GM12875 (cell line): ENCODE measurements at regions not wholly inside any gene's neighbourhood (a gene's known extent, or its start where the extent isn't known, plus 50 kb on each side); places are given as distances from the start of the nearest gene placed in this dataset.
"Not testable (repeated sequence)": the region's sequence is repeated elsewhere in the genome, so short reads cannot be mapped to it uniquely, and the experiment has no call there.

Experiments
- H3K4me3 ChIP-seq: one replicate; pipeline ENCODE4 v1.5.1; 2011; ENCODE audit warnings: low read depth, low read length, control low read depth
- TF ChIP-seq, protein P1 (sequence below): IDR thresholded peaks from 2 replicates; pipeline ENCODE4 v1.5.1; 2011; ENCODE audit warnings: low read depth, mild to moderate bottlenecking, control low read depth, inconsistent platforms, low read length, moderate library complexity, borderline replicate concordance; ENCODE audit not compliant: insufficient read depth

GRCh38 chr2:167331636-167332232, 443.5 kb downstream of the XIRP2 start:
- no peak overlapping the region for H3K4me3 ChIP-seq
- TF ChIP-seq, protein P1, sequence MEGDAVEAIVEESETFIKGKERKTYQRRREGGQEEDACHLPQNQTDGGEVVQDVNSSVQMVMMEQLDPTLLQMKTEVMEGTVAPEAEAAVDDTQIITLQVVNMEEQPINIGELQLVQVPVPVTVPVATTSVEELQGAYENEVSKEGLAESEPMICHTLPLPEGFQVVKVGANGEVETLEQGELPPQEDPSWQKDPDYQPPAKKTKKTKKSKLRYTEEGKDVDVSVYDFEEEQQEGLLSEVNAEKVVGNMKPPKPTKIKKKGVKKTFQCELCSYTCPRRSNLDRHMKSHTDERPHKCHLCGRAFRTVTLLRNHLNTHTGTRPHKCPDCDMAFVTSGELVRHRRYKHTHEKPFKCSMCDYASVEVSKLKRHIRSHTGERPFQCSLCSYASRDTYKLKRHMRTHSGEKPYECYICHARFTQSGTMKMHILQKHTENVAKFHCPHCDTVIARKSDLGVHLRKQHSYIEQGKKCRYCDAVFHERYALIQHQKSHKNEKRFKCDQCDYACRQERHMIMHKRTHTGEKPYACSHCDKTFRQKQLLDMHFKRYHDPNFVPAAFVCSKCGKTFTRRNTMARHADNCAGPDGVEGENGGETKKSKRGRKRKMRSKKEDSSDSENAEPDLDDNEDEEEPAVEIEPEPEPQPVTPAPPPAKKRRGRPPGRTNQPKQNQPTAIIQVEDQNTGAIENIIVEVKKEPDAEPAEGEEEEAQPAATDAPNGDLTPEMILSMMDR: peak; percentile 39; the same call in 1 of the 2 replicates

DNA sequence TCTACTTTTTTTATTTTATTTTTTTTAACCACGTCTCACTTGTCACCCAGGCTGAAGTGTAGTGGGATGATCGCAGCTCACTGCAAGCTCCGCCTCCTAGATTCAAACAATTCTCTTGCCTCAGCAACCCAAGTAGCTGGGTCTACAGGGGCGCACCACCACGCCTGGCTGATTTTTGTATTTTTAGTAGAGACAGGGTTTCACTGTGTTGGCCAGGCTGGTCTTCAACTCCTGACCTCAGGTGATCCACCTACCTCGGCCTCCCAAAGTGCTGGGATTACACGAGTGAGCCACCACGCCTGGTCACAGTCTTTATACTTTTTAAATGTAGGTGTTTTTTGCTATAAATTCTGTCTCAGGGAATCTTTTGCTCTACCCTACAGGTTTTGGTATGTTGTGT, 440.5 kb downstream of the XIRP2 start:
- not testable (repeated sequence) for H3K4me3 ChIP-seq

- TF ChIP-seq, protein P1: no peak
- H3K4me3 ChIP-seq: no peak overlapping the region
These were observed 434.5 kb downstream of the XIRP2 start for GRCh38 chr2:167322795-167323194.

DNA sequence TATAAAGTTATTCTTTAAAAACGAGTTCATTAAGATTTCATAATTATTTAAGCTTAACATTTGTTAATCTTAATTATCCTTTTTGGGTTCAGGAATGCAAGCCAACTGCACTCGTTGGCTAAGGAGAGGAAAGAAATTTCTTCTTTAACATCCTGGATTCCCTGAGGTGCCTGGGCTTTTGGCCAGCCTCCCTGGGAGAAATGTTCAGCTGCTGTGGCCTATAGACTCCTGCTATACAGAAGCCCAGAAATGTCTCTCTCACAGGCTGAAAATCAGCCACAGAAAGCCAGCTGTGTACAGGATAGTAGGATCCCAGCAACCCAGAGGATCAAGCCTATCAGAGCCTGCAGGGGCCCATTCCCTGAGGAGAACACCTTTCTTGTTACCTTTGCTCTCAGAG, 430.3 kb downstream of the XIRP2 start:
- no peak overlapping the region for H3K4me3 ChIP-seq
- TF ChIP-seq, protein P1: no peak

GRCh38 chr2:167310442-167310841, 422.2 kb downstream of the XIRP2 start:
- no peak overlapping the region for H3K4me3 ChIP-seq
- TF ChIP-seq, protein P1: no peak
